BLaER1 treated with 17β-estradiol and CSF1 and Interleukin-3, amounts not matched to agents 10 nM and 100 nM (cell line): ENCODE measurements at regions not wholly inside any gene's neighbourhood (a gene's known extent, or its start where the extent isn't known, plus 50 kb on each side); places are given as distances from the start of the nearest gene placed in this dataset.

Experiments used
- H3K27ac ChIP-seq, 11 experiments: shearing (Covaris generic); formaldehyde crosslinking; 2 replicates each; pipeline ENCODE4 v1.8.1; 2022
- H3K27me3 ChIP-seq, 11 experiments: shearing (Covaris generic); formaldehyde crosslinking; 2 replicates each; pipeline ENCODE4 v1.8.1; 2022
- H3K36me3 ChIP-seq, 11 experiments: shearing (Covaris generic); formaldehyde crosslinking; 2 replicates each; pipeline ENCODE4 v1.8.1; 2022
- H3K4me1 ChIP-seq, 10 experiments: shearing (Covaris generic); formaldehyde crosslinking; 2 replicates each; pipeline ENCODE4 v1.8.1; 2022
- H3K4me2 ChIP-seq, 11 experiments: shearing (Covaris generic); formaldehyde crosslinking; 2 replicates each; pipeline ENCODE4 v1.8.1; 2022
- H3K4me3 ChIP-seq, 10 experiments: shearing (Covaris generic); formaldehyde crosslinking; 2 replicates each; pipeline ENCODE4 v1.8.1; 2022
- H3K9ac ChIP-seq, 11 experiments: shearing (Covaris generic); formaldehyde crosslinking; 2 replicates each; pipeline ENCODE4 v1.8.1; 2022
- H3K9me3 ChIP-seq, 11 experiments: shearing (Covaris generic); formaldehyde crosslinking; replicated peaks in 1 of 11; 2 replicates each; pipeline ENCODE4 v1.8.1; 2022
- H4K20me1 ChIP-seq, 11 experiments: shearing (Covaris generic); formaldehyde crosslinking; 2 replicates each; pipeline ENCODE4 v1.8.1; 2022
- Cebpa-rat ChIP-seq, 11 experiments: shearing (Covaris generic); IDR thresholded peaks; 2 replicates each; pipeline ENCODE4 v1.8.1; 2022

DNA sequence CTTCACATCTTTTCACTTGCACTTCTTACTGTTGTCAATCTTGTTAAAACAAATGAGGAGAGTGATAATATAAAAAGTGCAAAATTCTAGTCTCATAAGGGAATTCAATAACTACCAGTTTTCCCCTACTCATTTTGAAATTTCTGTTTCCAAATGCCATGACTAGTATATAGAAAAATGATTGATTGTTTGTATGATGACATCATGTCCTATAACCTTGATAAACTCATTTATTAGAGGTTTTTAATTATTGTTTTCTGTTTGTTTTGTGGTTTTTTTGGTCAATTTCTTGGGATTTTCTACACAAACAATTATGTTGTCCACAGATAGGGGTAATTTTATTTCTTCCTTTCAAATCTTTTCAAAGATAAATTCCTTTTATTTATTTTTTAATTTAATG, 559.1 kb downstream of the TLL1 start:
- Histone ChIP-seq H4K20me1 (no peaks in the 10 kb centered on the region), H3K4me2 (no peak overlapping the region), H3K4me1 (no peaks in the 10 kb centered on the region), H3K27me3 (no peaks in the 10 kb centered on the region), H3K4me3 (no peak overlapping the region), H3K36me3 (no peaks in the 10 kb centered on the region), H3K9ac (no peak overlapping the region), H3K27ac (no peak overlapping the region), H3K9me3 (no peaks in the 10 kb centered on the region)
- no peak for TF ChIP-seq Cebpa-rat (IDR thresholded peaks at IDR 0.05)

DNA sequence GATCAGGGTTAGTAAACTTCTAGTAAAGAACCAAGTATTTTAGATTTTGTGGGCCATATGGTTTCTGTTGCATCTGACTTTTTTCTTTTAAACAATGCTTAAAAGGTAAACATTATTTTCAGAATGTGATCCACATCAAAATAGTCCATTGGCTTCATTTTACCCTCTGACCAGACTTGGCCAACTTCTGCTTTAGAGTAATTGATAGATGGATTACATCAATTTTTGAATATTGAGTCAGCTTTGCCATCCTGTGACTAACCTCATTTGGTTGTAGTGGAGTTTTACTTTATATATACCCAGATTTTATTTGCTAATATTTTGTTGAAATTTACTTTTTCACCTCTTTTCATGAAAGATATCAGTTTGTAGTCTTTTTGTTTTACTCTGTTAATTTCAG, 559.8 kb downstream of the TLL1 start:
- no peak overlapping the region for H3K4me2 ChIP-seq
- H3K4me3 ChIP-seq: no peak overlapping the region
- no peaks in the 10 kb centered on the region for H3K27me3 ChIP-seq
- no peaks in the 10 kb centered on the region for H3K4me1 ChIP-seq
- no peak overlapping the region for H3K27ac ChIP-seq
- H3K9ac ChIP-seq: no peak overlapping the region
- H4K20me1 ChIP-seq: no peaks in the 10 kb centered on the region
- H3K36me3 ChIP-seq: no peaks in the 10 kb centered on the region
- no peak for TF ChIP-seq Cebpa-rat (IDR thresholded peaks at IDR 0.05)
- no peaks in the 10 kb centered on the region for H3K9me3 ChIP-seq

DNA sequence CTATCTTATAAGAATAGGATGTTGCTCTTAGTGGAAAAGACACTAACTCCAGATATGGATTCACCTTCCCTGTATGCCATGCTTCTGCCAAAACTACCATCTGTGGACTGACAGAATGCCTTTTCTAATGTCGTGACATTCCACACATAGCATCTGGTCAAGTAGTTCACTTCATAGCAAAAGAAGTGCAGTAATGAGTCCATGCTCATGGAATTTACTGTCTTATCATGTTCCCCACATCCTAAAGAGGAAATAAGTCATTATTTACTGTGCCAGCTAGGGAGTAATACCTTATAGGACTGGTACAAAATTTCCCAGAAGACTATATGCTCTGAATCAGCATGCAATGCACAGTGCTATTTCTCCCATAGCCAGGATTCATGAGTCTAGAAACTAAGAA, 562.4 kb downstream of the TLL1 start:
- H3K4me3 ChIP-seq: no peak overlapping the region
- H4K20me1 ChIP-seq: no peaks in the 10 kb centered on the region
- H3K9ac ChIP-seq: no peak overlapping the region
- H3K9me3 ChIP-seq: no peaks in the 10 kb centered on the region
- H3K4me2 ChIP-seq: no peak overlapping the region
- H3K27me3 ChIP-seq: no peaks in the 10 kb centered on the region
- H3K36me3 ChIP-seq: no peaks in the 10 kb centered on the region
- TF ChIP-seq Cebpa-rat (IDR thresholded peaks at IDR 0.05): no peak
- no peak overlapping the region for H3K27ac ChIP-seq
- H3K4me1 ChIP-seq: no peaks in the 10 kb centered on the region

DNA sequence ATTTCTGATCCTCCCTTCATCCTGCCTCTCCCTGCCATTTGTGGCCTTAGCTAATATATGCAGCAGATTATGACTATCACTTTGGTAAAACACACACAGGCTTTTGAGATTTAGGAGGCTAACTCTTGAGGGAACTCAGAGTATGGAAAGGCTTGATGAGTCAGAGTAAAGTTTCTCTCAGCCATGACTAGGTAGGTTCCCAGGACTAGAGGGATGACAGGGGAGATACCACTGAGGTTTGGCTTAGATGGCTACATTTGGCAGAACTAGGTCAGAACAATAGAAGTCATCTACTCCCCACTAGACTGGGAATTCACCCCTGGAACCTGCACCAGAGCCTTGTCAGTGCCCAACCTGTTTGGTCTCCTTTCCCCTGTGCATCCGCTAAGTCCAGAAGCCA, 585.7 kb downstream of the TLL1 start:
- no peaks in the 10 kb centered on the region for H3K4me1 ChIP-seq
- H3K36me3 ChIP-seq: no peaks in the 10 kb centered on the region
- H3K9ac ChIP-seq: no peak overlapping the region
- TF ChIP-seq Cebpa-rat (IDR thresholded peaks at IDR 0.05): no peak
- peaks cover 0 to 15% (median 9%) of the 10 kb centered on the region in 11 experiments; a peak in 12 of 22 replicates for H3K9me3 ChIP-seq
- no peak overlapping the region for H3K4me2 ChIP-seq
- no peak overlapping the region for H3K4me3 ChIP-seq
- H3K27ac ChIP-seq: no peak overlapping the region
- no peaks in the 10 kb centered on the region for H3K27me3 ChIP-seq
- no peaks in the 10 kb centered on the region for H4K20me1 ChIP-seq

DNA sequence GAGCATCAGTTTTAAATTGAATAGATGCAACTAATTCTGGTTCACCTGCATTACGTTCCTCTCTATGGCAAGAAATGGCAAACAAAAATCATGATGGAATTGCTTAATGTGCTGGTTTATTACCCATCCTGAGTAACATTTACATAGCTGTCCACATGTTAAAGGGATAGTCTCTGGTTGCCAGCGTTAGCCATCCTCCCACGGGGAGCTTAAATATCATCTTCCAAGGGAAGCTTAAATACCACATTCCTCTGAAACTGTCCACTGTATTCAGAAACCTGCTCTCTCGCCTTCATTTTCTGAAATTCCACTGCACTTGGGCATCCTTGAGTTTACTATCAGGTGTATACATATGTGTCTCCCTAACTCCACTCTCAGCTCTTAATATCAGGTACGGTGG, 586.6 kb downstream of the TLL1 start:
- Histone ChIP-seq H3K27ac (no peak overlapping the region), H3K36me3 (no peaks in the 10 kb centered on the region), H3K9me3 (peaks cover 0 to 11% (median 9%) of the 10 kb centered on the region in 11 experiments; a peak in 12 of 22 replicates), H3K9ac (no peak overlapping the region), H4K20me1 (no peaks in the 10 kb centered on the region), H3K27me3 (no peaks in the 10 kb centered on the region), H3K4me1 (no peaks in the 10 kb centered on the region), H3K4me3 (no peak overlapping the region), H3K4me2 (no peak overlapping the region)
- TF ChIP-seq Cebpa-rat (IDR thresholded peaks at IDR 0.05): no peak

DNA sequence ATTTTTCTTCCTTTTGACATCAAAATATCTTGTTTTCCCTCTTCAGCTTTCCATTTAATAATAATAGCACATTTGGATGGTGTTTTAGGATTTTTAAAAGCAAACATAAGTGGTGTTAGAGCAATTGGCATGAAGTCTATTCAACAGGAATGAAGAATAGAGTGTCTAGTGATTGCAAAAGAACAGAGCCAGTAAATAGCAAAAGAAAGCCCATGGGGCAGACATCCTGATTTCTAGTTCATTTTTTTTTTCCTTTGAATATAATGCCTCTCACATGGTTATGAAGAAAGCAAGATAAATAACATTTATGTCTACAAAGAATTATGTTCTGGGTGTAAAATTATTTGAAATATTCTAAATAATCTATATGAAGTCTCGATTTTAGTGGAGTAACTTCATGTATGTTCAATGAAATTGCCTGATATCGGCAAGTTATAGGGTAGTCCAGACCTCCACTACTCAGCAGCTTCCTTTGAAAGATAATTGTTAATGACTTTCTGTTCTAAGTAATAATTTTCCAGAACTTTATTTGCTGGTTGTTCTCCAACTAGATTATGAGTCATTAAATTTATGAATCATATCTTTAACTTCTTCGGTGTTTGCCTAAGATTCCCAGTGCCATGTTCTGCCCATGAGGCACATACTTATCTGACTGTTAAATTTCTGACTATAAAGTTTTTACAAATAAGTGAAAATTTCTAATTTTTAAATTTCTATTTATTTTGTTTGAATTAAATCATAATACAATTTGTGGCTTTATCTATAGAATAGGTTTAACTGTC, 587.9 kb downstream of the TLL1 start:
- Histone ChIP-seq H3K4me2 (no peak overlapping the region), H3K4me1 (no peaks in the 10 kb centered on the region), H4K20me1 (no peaks in the 10 kb centered on the region), H3K27ac (no peak overlapping the region), H3K36me3 (no peaks in the 10 kb centered on the region), H3K9me3 (peaks cover 0 to 2% (median 0%) of the 10 kb centered on the region in 11 experiments; a peak in 2 of 22 replicates), H3K27me3 (no peaks in the 10 kb centered on the region), H3K4me3 (no peak overlapping the region), H3K9ac (no peak overlapping the region)
- TF ChIP-seq Cebpa-rat (IDR thresholded peaks at IDR 0.05): no peak

DNA sequence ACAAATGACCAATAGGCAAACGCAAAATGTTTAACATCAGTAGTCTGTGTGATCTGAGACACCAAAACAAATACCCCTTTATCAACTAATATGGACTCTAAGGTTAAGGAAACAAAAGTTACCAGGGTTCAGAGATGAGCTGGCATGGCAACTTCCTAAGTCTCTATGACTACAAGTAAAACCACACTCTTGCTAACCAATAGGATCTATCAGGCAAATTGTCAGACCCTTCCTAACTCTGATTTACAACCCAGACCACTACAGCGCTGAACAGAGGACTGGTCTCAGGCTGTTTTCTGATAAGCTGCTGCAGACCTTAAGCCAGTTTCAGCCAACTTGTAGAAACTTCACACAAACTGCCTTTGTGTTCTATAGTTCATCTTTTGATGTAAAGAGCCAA, 608.0 kb downstream of the TLL1 start:
- Histone ChIP-seq H3K4me1 (peaks cover 0 to 10% (median 0%) of the 10 kb centered on the region in 10 experiments; a peak in 3 of 20 replicates), H3K9me3 (no peaks in the 10 kb centered on the region), H3K27ac (0 out of 22 replicates have a peak overlapping the region, but pooled peaks of 1 of the 11 experiments have one; percentile 8), H3K4me2 (0 out of 22 replicates have a peak overlapping the region, but pooled peaks of 1 of the 11 experiments have one; percentile 29), H3K27me3 (no peaks in the 10 kb centered on the region), H3K9ac (no peak overlapping the region), H3K4me3 (no peak overlapping the region), H4K20me1 (no peaks in the 10 kb centered on the region), H3K36me3 (no peaks in the 10 kb centered on the region)
- no peak for TF ChIP-seq Cebpa-rat (IDR thresholded peaks at IDR 0.05)

DNA sequence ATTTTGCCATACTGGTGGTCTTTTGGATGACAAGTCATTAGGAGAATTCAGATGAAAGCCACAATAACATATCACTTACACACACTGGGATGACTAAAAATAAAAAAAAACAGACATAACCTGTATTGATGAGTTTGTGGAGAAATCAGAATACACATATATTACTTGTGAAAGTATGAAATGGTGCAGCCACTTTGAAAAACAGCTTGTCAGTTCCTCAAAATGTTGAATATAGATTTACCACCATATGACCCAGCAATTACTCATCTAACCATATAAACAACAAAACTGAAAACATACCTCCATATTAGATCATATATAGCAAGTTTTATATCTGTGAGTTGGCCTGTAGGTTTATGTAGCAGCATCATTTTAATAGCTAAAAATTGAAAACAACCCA, 608.7 kb downstream of the TLL1 start:
- Histone ChIP-seq H3K9ac (no peak overlapping the region), H3K9me3 (no peaks in the 10 kb centered on the region), H3K36me3 (no peaks in the 10 kb centered on the region), H3K4me1 (peaks cover 0 to 10% (median 0%) of the 10 kb centered on the region in 10 experiments; a peak in 3 of 20 replicates), H3K27ac (0 out of 22 replicates have a peak overlapping the region, but pooled peaks of 1 of the 11 experiments have one; percentile 8), H4K20me1 (no peaks in the 10 kb centered on the region), H3K4me2 (peak overlapping the region in 2 of 11 experiments; percentile 5 to 29; a peak in 2 of 22 replicates), H3K4me3 (no peak overlapping the region), H3K27me3 (no peaks in the 10 kb centered on the region)
- TF ChIP-seq Cebpa-rat (IDR thresholded peaks at IDR 0.05): no peak

DNA sequence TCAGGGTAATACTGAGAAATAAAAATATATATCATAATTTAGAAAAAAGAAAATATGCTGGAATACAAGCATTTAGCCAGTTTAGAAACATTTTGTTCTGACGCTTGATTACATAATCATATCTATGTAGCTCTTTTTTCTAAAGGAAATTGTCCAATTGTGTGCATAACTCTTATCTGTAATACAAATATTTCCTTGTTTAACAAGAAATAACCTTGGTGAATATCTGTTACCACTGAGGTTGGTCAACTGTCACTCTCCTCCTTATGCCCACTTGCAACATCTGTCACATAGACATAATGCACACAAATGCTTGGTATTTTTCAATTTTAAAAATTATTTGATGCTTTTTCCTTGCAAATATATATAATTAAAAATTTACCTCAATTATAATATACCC, 609.7 kb downstream of the TLL1 start:
- no peak overlapping the region for H3K4me3 ChIP-seq

DNA sequence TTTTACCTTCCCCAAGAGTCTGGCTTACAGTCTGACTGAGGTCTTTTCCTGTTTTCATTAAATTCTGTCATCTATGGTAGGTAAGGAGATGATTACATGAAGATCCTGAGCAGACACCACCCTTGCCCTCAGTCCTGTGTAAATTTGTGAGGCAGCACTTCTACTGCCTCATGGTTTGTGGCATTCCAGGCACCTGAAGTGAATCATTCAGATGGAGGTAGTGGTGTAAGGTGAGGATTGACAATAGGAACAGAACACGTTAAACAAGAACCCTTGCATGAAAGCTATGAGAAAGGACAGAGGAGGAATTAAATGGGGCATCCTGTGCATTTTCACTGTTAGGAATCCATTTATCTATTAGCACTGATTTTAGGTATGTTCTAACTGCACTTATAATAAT, 618.6 kb downstream of the TLL1 start:
- H3K9me3 ChIP-seq: no peaks in the 10 kb centered on the region
- no peaks in the 10 kb centered on the region for H3K27me3 ChIP-seq
- no peak overlapping the region for H3K27ac ChIP-seq
- no peak overlapping the region for H3K9ac ChIP-seq
- H3K4me1 ChIP-seq: no peaks in the 10 kb centered on the region
- no peaks in the 10 kb centered on the region for H3K36me3 ChIP-seq
- no peak overlapping the region for H3K4me3 ChIP-seq
- H4K20me1 ChIP-seq: no peaks in the 10 kb centered on the region
- TF ChIP-seq Cebpa-rat (IDR thresholded peaks at IDR 0.05): no peak
- H3K4me2 ChIP-seq: no peak overlapping the region

More for the DNA sequence above, 609.7 kb downstream of the TLL1 start:
- Histone ChIP-seq H4K20me1 (no peaks in the 10 kb centered on the region), H3K9me3 (no peaks in the 10 kb centered on the region), H3K9ac (no peak overlapping the region), H3K36me3 (no peaks in the 10 kb centered on the region), H3K4me2 (no peak overlapping the region), H3K4me1 (peaks cover 0 to 10% (median 0%) of the 10 kb centered on the region in 10 experiments; a peak in 3 of 20 replicates), H3K27ac (no peak overlapping the region), H3K27me3 (no peaks in the 10 kb centered on the region)
- no peak for TF ChIP-seq Cebpa-rat (IDR thresholded peaks at IDR 0.05)
